ENCODE measurements at regions not wholly inside any gene's neighbourhood (a gene's known extent, or its start where the extent isn't known, plus 50 kb on each side); places are given as distances from the start of the nearest gene placed in this dataset.

GRCh38 chr5:6193310-6193709 is 185.0 kb downstream of the MED10 start:
- DNase-seq: no peak

- no peak for DNase-seq
Observed at GRCh38 chr5:6190838-6191237, 187.5 kb downstream of the MED10 start.

GRCh38 chr5:6188976-6189375 is 189.4 kb downstream of the MED10 start:
- DNase-seq: no peak

GRCh38 chr5:6188344-6188743 is 190.0 kb downstream of the MED10 start:
- no peak for DNase-seq

GRCh38 chr5:6187501-6187900 is 190.8 kb downstream of the MED10 start:
- no peak for DNase-seq

- DNase-seq: no peak
Observed at GRCh38 chr5:6185574-6185973, 192.8 kb downstream of the MED10 start.

GRCh38 chr5:6184481-6184880 is 193.9 kb downstream of the MED10 start:
- no peak for DNase-seq

- DNase-seq: no peak
Observed at GRCh38 chr5:6183391-6184390, 194.7 kb downstream of the MED10 start.

- DNase-seq: no peak
Observed at GRCh38 chr5:6182271-6182815, 196.0 kb downstream of the MED10 start.

- DNase-seq: no peak
Observed at GRCh38 chr5:6181871-6182270, 196.5 kb downstream of the MED10 start.

- no peak for DNase-seq
Observed at GRCh38 chr5:6181147-6181729, 197.1 kb downstream of the MED10 start.

GRCh38 chr5:6180231-6180872 is 198.0 kb downstream of the MED10 start:
- DNase-seq: no peak

- no peak for DNase-seq
Observed at GRCh38 chr5:6178846-6179532, 199.4 kb downstream of the MED10 start.

GRCh38 chr5:6177926-6178325 is 200.4 kb downstream of the MED10 start:
- DNase-seq: no peak

GRCh38 chr5:6176102-6176693 is 202.1 kb downstream of the MED10 start:
- DNase-seq: no peak

- no peak for DNase-seq
Observed at GRCh38 chr5:6175172-6175854, 203.0 kb downstream of the MED10 start.

- DNase-seq: no peak
Observed at GRCh38 chr5:6169660-6170059, 208.7 kb downstream of the MED10 start.

GRCh38 chr5:6166698-6167394 is 211.5 kb downstream of the MED10 start:
- DNase-seq: no peak

- no peak for DNase-seq
Observed at GRCh38 chr5:6163913-6164312, 214.4 kb downstream of the MED10 start.

- no peak for DNase-seq
Observed at GRCh38 chr5:6162175-6162574, 216.2 kb downstream of the MED10 start.

- DNase-seq: no peak
Observed at GRCh38 chr5:6161257-6161656, 217.1 kb downstream of the MED10 start.
